NCI-H2081 treated with DMSO at 0.1 percent for 48 hours (cell line): ENCODE measurements at regions not wholly inside any gene's neighbourhood (a gene's known extent, or its start where the extent isn't known, plus 50 kb on each side); places are given as distances from the start of the nearest gene placed in this dataset.
"Not testable (repeated sequence)": the region's sequence is repeated elsewhere in the genome, so short reads cannot be mapped to it uniquely, and the experiment has no call there.

Source experiments
- DNase-seq: peaks from one replicate; lab custom pipeline; 2025; lab: John Stamatoyannopoulos, UW

- no peak for DNase-seq
These were observed 91.4 kb upstream of the KLF6 start for GRCh38 chr10:3876350-3876962.

DNA sequence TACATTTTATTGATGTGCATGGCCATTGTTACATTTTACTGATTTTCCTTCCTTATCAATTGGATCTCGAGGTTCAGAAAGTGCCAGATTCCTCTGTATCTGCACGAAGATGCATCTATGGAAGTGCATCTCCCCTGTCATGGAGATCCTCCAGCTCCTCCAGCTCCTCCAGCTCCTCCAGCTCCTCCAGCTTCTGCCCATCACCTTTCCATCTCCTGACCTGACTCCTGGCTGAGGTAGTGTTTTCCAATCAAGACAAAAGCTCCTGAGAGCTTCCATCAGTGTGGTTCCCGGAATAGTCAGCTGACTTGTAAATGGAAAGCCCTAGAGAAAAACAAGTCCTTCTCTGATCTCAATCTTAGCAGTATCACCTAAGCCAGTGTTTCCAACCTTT, 90.8 kb upstream of the KLF6 start:
- no peak for DNase-seq

DNA sequence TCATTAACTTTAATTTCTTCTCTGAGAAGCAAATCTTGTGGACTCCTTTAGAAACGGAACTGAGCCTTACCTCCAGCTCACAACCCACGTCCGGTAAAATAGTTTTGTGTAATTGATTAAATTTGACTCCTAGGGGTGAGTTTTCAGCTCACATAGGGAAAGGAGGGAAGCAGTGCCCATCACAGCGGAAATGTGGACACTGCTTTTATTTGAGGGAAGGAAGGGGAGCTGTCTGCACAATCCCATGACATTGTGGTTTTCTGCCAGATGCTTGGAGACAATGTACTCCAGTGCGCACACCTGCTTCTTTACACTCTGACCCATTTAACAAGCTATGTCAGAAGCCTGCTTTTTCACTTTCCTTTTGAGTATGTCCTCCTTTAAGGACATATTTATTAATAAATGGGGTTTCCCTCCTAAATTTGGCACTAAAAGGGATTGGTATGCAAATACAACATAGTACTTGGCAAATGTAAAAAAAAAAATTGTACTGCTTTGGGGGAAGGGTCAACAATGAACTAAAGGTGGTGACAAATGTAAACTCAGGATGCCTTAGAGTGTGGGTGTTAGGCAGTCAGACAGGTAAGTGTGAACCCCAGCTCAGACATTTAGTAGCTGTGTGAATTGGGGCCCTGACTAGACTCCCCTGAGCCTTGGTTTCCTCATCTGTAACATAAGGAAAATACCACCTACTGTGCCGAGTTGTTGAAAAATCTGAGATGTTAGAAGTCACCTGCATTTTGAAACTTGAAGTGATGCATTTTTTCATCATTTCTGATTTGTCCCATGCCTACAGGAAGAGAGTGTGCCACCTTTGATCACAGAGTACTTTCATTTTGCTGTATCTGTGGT, 90.2 kb upstream of the KLF6 start:
- DNase-seq = no peak

DNA sequence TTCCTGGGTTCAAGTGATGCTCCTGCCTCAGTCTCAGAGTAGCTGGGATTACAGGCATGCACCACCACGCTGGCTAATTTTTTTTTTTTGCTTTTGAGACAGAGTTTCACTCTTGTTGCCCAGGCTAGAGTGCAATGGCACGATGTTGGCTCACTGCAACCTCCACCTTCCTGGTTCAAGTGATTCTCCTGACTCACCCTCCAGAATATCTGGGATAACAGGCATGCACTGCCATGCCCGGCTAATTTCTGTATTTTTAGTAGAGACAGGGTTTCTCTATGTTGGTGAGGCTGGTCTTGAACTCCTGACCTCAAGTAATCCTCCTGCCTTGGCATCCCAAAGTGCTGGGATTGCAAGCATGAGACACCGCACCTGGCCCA, 89.6 kb upstream of the KLF6 start:
- not testable (repeated sequence) for DNase-seq

GRCh38 chr10:3873728-3874461, 88.9 kb upstream of the KLF6 start:
- peak; percentile 0 for DNase-seq

- no peak for DNase-seq
These were observed 87.8 kb upstream of the KLF6 start for GRCh38 chr10:3872712-3873329.

DNA sequence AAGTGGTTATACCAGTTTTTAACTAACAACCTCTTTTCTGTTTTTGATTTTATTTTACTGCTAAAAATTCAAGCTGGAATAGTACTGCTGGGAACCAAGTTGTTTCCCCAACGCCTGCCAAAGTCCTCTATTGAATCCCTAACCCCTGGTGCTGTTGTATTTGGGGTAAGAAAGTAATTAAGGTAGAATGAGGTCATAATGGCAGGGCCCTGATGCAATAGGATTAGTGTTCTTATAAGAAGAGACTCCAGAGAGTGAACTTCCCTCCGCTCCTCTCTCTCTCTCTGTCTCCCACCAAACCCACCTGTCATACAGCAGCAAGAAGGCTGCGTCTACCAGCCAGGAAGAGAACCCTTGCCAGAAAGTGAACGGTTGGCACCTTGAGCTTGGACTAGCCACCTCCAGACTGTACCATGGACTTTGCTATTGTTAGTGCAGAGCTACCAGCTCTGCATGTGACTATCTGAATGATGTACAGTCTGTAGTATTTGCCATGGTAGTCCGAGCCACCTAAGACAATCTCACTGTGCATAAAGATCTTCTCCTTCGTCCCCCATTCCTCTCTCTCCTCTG, 86.5 kb upstream of the KLF6 start:
- DNase-seq = no peak

DNA sequence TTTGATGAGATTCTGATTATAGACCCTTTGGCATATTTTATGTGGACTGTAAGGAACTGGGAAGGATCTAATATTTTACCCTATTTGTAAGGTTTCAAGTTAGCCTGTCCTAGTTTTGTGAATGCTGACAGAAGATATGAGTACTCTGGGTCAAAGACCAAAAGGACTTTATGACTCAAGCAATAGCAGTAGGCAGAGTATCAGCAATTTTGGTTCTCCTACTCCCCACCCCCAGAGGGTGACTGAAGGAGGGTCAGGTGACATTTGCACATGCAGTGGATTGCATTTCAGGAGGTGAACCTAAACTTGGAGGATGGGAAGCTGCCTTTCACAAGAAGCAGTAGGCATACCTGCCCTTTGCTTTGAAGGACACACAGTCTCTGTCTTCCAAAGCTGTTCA, 84.0 kb upstream of the KLF6 start:
- DNase-seq = no peak

- no peak for DNase-seq
These were observed 83.3 kb upstream of the KLF6 start for GRCh38 chr10:3868271-3868664.

DNA sequence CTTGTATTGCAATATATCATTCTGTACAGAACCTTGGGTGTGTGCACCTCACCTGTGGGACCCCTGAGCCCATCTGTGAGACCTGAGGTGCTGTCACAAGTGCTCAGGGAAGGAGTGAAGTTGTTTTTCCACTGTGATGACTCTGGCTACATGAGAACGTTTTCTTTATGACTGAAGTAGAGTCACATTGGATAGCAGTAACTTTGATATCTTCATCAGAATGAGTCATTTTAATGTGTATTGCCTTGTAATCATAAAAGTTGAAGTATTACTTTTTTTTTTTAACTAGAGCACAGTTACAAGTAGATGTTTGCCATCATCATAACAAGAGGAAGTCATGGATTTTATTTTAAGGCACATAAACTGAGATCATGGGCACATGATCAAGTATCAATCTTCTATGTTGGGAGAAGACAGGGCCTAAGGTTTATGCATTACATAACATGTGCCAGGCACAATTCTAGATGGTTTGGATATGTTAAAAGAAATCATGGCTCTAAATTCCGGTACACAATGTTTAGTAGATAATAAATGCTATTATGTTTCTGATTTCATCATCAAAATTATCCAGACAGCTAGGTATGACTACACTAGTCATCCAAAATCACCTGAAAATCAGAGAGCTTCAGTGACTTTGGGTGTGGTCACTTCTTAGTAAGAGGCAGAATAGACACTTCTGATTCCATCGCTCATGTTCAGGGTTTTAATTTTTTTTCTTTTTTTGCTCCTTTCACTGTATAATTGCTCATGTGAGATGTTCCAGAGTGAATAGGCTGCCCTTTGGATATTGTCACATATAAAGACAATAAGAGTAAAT, 82.7 kb upstream of the KLF6 start:
- no peak for DNase-seq

DNA sequence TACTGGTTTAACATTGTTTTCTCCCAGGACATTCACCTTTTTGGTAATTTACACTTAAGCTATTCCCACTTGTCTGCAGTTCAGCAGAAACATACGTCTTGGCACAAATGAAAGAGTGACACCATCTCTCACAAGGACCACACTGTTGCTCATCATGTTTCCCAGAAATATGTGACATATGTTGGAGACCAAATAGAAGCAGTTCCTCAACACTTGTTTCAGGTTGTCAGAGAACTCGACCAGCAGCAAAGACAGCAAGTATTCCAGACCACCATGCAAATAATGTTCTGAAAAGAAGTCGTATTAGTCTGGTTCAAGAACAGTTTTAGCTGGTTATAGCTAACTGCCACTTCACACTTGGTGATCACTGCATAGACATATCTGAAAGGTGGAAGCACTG, 81.3 kb upstream of the KLF6 start:
- DNase-seq = no peak

DNA sequence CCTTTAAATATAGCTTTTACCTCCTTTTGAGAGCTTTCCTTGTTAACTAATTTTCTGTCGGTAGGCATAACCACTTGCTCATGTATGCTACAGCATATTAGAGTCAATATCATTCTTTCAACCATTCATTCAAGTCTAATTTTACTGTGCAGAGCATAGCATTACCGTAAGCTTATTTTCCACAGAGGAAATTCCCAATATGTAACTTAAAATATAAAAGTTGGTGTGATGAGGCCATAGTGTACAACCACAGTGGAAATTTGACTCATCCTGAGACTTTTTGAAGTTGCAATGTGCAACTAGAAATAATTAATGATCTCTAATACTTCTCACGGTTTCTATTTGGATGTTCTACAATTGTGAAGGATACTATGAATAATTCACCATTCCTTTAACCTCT, 80.6 kb upstream of the KLF6 start:
- DNase-seq = no peak

- no peak for DNase-seq
These were observed 76.8 kb upstream of the KLF6 start for GRCh38 chr10:3861795-3862194.

- no peak for DNase-seq
These were observed 73.2 kb upstream of the KLF6 start for GRCh38 chr10:3858051-3858845.

- DNase-seq = no peak
These were observed 72.3 kb upstream of the KLF6 start for GRCh38 chr10:3857318-3857717.

DNA sequence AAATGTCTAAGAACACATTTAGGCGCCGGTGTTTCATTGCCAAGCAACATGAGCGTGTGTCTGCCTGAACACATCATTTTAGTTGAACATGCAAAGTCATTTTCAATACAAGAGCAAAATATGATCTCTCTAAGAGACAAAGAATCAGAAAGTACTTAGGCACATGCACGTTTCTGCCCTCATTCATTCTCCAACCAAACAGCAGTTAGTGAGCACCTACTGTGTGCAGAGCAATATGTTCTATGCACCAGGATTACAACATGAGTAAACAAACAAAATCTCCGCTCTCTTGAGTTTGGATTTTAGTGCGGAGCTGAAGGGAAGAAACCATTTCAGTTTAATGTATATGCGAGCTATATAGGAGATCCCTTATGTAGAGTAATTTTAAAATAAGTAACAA, 71.6 kb upstream of the KLF6 start:
- DNase-seq = no peak

GRCh38 chr10:3853547-3854303, 68.7 kb upstream of the KLF6 start:
- DNase-seq = no peak

DNA sequence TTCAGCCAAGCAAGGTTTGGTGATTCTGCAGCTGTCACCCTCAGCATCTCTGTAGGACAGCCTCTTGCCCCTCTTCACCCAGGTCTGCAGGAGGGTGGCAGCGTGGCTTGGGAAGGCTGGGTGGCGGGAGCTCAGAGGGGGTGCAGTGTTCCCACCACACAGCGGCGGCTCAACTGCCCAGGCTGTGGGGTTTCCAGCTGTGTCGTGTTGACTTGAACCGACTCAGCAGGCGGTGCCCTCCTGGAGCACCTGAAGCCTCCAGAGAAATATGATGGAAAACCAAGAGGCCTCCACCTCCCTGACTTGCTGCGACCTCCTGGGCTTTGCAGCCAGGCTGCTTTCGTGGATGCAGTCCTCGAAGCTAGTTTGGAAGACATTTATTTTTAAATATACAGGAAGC, 68.0 kb upstream of the KLF6 start:
- no peak for DNase-seq

DNA sequence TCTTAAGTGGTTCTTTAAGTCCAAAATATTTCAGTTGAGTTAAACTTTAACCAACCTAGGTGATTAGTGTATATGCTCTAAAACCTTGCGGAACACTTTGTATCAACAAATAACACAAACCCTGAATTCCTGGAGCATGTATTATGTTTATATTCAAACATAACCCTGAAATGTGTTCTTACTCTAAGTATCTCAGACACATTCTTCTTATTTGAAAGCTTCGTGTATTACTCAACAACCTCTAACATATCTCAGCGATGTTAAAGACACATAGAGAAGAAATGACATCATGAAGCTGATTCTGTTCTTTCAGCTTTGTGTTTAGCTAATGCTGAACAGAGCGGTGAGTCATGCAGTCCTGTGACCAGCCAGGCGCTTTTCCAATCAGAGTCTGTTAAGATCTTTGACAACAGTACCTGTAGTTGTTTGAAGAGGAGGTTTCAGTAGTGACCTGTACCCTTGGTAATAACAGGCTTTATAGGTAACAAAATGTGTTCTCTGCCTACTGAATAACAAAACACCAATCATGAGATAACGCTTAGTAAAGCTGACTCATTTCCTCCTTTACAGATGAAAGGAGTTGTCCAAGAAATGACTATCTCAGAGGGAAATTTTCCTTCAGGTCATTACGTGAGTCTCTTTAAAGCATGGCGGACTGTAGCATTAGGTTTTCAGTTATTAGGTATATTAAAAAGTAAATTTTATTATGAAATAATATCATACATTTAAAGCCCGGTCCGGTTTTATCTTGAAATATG, 67.3 kb upstream of the KLF6 start:
- DNase-seq = peak; percentile 0
